BE2C (cell line): ENCODE measurements at regions not wholly inside any gene's neighbourhood (a gene's known extent, or its start where the extent isn't known, plus 50 kb on each side); places are given as distances from the start of the nearest gene placed in this dataset.

Experiments used
- DNase-seq: peaks from one replicate; pipeline ENCODE4 v3.0.0-alpha.2; 2020
- H3K27me3 ChIP-seq: fragments of 250-450 bp; sonication (Bioruptor Pico); 2 replicates; pipeline ENCODE4 v1.5.1; 2020; ENCODE audit warnings: mild to moderate bottlenecking
- H3K36me3 ChIP-seq: fragments of 250-450 bp; sonication (Bioruptor Pico); 2 replicates; pipeline ENCODE4 v1.5.1; 2020; ENCODE audit warnings: mild to moderate bottlenecking
- H3K4me1 ChIP-seq: fragments of 250-450 bp; sonication (Bioruptor Pico); 2 replicates; pipeline ENCODE4 v1.5.1; 2020
- H3K4me3 ChIP-seq: 2 replicates; pipeline ENCODE4 v1.5.1; 2011; ENCODE audit warnings: low read depth, low read length
- H3K9me3 ChIP-seq: fragments of 250-450 bp; sonication (Bioruptor Pico); 2 replicates; pipeline ENCODE4 v1.5.1; 2020
- CTCF ChIP-seq: IDR thresholded peaks from 2 replicates; pipeline ENCODE4 v1.5.1; 2012; ENCODE audit warnings: mild to moderate bottlenecking, low read depth, low read length

GRCh38 chr5:4942831-4943178 is 197.3 kb upstream of the ADAMTS16 start:
- H3K27me3 ChIP-seq: peaks cover 19% of the 10 kb centered on the region
- no peak for DNase-seq

GRCh38 chr5:4945296-4945695 is 194.8 kb upstream of the ADAMTS16 start:
- Histone ChIP-seq H3K4me1 (no peaks in the 10 kb centered on the region), H3K36me3 (no peaks in the 10 kb centered on the region), H3K27me3 (peaks cover 14% of the 10 kb centered on the region; the same call in 1 of the 2 replicates), H3K4me3 (no peak overlapping the region), H3K9me3 (no peaks in the 10 kb centered on the region)
- TF ChIP-seq CTCF: no peak
- no peak for DNase-seq

More at GRCh38 chr5:4942831-4943178, 197.3 kb upstream of the ADAMTS16 start:
- Histone ChIP-seq H3K9me3 (no peaks in the 10 kb centered on the region), H3K4me1 (no peaks in the 10 kb centered on the region), H3K36me3 (no peaks in the 10 kb centered on the region), H3K4me3 (no peak overlapping the region)
- TF ChIP-seq CTCF: no peak

DNA sequence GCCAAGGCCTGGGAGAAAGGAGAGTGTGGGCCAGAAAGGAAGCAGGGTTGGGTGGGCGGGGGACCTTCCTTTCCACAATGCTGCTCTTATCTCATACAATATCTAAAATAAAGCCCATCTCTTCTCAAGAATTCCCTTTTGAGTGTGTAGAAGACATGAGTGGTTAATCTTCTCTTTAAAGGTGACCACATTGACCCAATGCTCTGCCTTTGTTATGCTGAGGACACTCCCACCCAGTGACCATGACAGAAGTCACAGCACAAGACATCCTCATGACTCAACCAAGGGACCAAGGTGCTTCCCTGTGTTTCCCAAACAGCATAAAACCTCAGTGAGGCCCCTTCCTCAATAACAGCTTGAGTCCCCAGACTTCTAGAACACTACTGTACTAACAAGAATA is 193.0 kb upstream of the ADAMTS16 start:
- no peak for TF ChIP-seq CTCF
- Histone ChIP-seq H3K4me3 (no peak overlapping the region), H3K27me3 (peaks cover 21% of the 10 kb centered on the region), H3K9me3 (no peaks in the 10 kb centered on the region), H3K4me1 (no peaks in the 10 kb centered on the region), H3K36me3 (no peaks in the 10 kb centered on the region)
- DNase-seq: no peak

- no peak for TF ChIP-seq CTCF
- Histone ChIP-seq H3K4me3 (no peak overlapping the region), H3K9me3 (no peaks in the 10 kb centered on the region), H3K36me3 (no peaks in the 10 kb centered on the region), H3K27me3 (peaks cover 25% of the 10 kb centered on the region), H3K4me1 (no peaks in the 10 kb centered on the region)
- DNase-seq: no peak
These were observed 192.1 kb upstream of the ADAMTS16 start for GRCh38 chr5:4947893-4948536.

GRCh38 chr5:4949108-4949507 is 191.0 kb upstream of the ADAMTS16 start:
- H3K4me1 ChIP-seq: peaks cover under 1% of the 10 kb centered on the region; the same call in 1 of the 2 replicates
- peaks cover 25% of the 10 kb centered on the region for H3K27me3 ChIP-seq
- no peak for TF ChIP-seq CTCF
- no peaks in the 10 kb centered on the region for H3K36me3 ChIP-seq
- DNase-seq: no peak
- H3K9me3 ChIP-seq: no peaks in the 10 kb centered on the region
- H3K4me3 ChIP-seq: no peak overlapping the region

DNA sequence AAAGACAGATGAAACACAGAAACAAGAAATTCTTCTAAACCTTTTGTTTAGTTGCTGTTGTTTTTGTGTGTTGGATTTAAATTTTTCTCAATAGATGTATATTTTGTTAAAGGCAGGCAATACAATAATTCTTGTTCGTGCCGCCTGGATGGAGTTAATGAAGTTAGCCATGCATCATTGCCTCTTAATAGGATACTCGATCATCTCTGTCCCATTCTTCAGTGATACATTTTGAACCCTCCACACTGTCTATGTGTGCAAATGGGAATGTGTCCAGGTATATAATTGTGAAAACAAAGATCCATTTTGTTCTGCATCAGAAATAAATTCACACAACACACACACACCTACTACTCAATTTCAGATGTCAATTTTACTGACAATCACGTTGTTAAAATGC is 186.6 kb upstream of the ADAMTS16 start:
- Histone ChIP-seq H3K36me3 (no peaks in the 10 kb centered on the region), H3K9me3 (no peaks in the 10 kb centered on the region), H3K27me3 (peaks cover 25% of the 10 kb centered on the region), H3K4me1 (peaks cover 4% of the 10 kb centered on the region; the same call in 1 of the 2 replicates), H3K4me3 (no peak overlapping the region)
- DNase-seq: no peak
- TF ChIP-seq CTCF: no peak
